SK-N-SH (cell line): ENCODE measurements at regions not wholly inside any gene's neighbourhood (a gene's known extent, or its start where the extent isn't known, plus 50 kb on each side); places are given as distances from the start of the nearest gene placed in this dataset.

Experiments
- CTCF ChIA-PET: fragments of 300-600, 350-600 bp; formaldehyde crosslinking; extraction: SDS; loops from one replicate; lab custom pipeline; 2021; lab: Yijun Ruan, JAX
- POLR2A ChIA-PET: fragments of 350-600 bp; sonication (Branson Sonifier 250); formaldehyde crosslinking; extraction: SDS; loops from one replicate; lab custom pipeline; 2020; ENCODE audit warnings: antibody characterized with exemption, inconsistent platforms; lab: Yijun Ruan, JAX
- DNase-seq: peaks from one replicate; pipeline ENCODE4 v3.0.0; 2012
- H2AFZ ChIP-seq: fragments of 200-600 bp; sonication (generic); 2 replicates; pipeline ENCODE4 v1.8.1; 2016; ENCODE audit warnings: antibody characterized with exemption, mild to moderate bottlenecking, low read depth
- H3F3A ChIP-seq: fragments of 200-600 bp; sonication (generic); replicated peaks from 2 replicates; pipeline ENCODE3; 2016; ENCODE audit warnings: antibody characterized with exemption, mild to moderate bottlenecking; ENCODE audit not compliant: insufficient read depth
- H3K27ac ChIP-seq, 2 experiments: fragments of 200-500 bp in 1 of 2; fragments of 200-600 bp in 1 of 2; sonication (Bioruptor generic) in 1 of 2; sonication (generic), shearing (Covaris generic) in 1 of 2; 2 replicates each; pipeline versions ENCODE4 v1.5.1 to v1.6.1; 2014 to 2016; ENCODE audit warnings: low read depth in 2 of 2, inconsistent platforms in 1 of 2, low read length in 1 of 2, mild to moderate bottlenecking in 1 of 2, mixed read lengths in 1 of 2
- H3K27me3 ChIP-seq: fragments of 200-600 bp; sonication (generic), shearing (Covaris generic); 2 replicates; pipeline ENCODE4 v1.6.1; 2016; ENCODE audit warnings: mixed run types; ENCODE audit not compliant: insufficient read depth
- H3K36me3 ChIP-seq, 2 experiments: fragments of 200-500 bp in 1 of 2; fragments of 200-600 bp in 1 of 2; sonication (Bioruptor generic) in 1 of 2; sonication (generic) in 1 of 2; replicated peaks in 1 of 2; 2 replicates each; pipeline versions ENCODE3 to v1.5.1; 2014 to 2016; ENCODE audit warnings: low read length in 1 of 2, mild to moderate bottlenecking in 1 of 2; ENCODE audit not compliant: insufficient read depth in 2 of 2, control insufficient read depth in 1 of 2
- H3K4me1 ChIP-seq, 2 experiments: fragments of 200-500 bp in 1 of 2; fragments of 200-600 bp in 1 of 2; sonication (Bioruptor generic) in 1 of 2; sonication (generic), shearing (Covaris generic) in 1 of 2; 2 replicates each; pipeline versions ENCODE4 v1.5.1 to v1.6.1; 2014 to 2016; ENCODE audit warnings: low read depth in 1 of 2, low read length in 1 of 2, mixed run types in 1 of 2; ENCODE audit not compliant: insufficient read depth in 2 of 2, control insufficient read depth in 1 of 2
- H3K4me2 ChIP-seq: fragments of 200-600 bp; sonication (generic), shearing (Covaris generic); 2 replicates; pipeline ENCODE4 v1.6.1; 2017; ENCODE audit warnings: mixed run types
- H3K4me3 ChIP-seq, 2 experiments: fragments of 200-500 bp in 1 of 2; fragments of 200-600 bp in 1 of 2; sonication (Bioruptor generic) in 1 of 2; sonication (generic), shearing (Covaris generic) in 1 of 2; 2 replicates each; pipeline versions ENCODE4 v1.5.1 to v1.8.1; 2014 to 2016; ENCODE audit warnings: low read depth in 2 of 2, inconsistent platforms in 1 of 2, low read length in 1 of 2, mild to moderate bottlenecking in 1 of 2, mixed read lengths in 1 of 2, moderate library complexity in 1 of 2
- H3K79me2 ChIP-seq: fragments of 200-600 bp; sonication (generic); 2 replicates; pipeline ENCODE4 v1.8.1; 2017; ENCODE audit warnings: mild to moderate bottlenecking; ENCODE audit not compliant: insufficient read depth
- H3K9ac ChIP-seq: fragments of 200-600 bp; sonication (generic); 2 replicates; pipeline ENCODE4 v1.6.1; 2017; ENCODE audit warnings: mixed run types
- H3K9me2 ChIP-seq: fragments of 200-600 bp; sonication (generic); 2 replicates; pipeline ENCODE4 v1.6.1; 2017; ENCODE audit warnings: mixed run types
- H3K9me3 ChIP-seq: fragments of 200-600 bp; sonication (generic); 2 replicates; pipeline ENCODE4 v1.6.1; 2017; ENCODE audit warnings: mixed run types, mild to moderate bottlenecking, moderate library complexity
- H4K20me1 ChIP-seq: fragments of 200-600 bp; sonication (generic); 2 replicates; pipeline ENCODE4 v1.6.1; 2017; ENCODE audit warnings: mild to moderate bottlenecking, mixed run types; ENCODE audit not compliant: insufficient read depth
- CHD2 ChIP-seq: fragments of 150-350 bp; IDR thresholded peaks from 2 replicates; pipeline ENCODE4 v1.6.1; 2018; ENCODE audit warnings: low read length; ENCODE audit not compliant: partially characterized antibody
- EP300 ChIP-seq, 2 experiments: IDR thresholded peaks; 2 replicates each; pipeline versions ENCODE4 v1.4.0 to v1.6.1; 2012; ENCODE audit warnings: borderline replicate concordance in 1 of 2, low read depth in 1 of 2, low read length in 1 of 2
- GABPA ChIP-seq: IDR thresholded peaks from 2 replicates; pipeline ENCODE4 v1.4.0; 2012; ENCODE audit warnings: low read depth, mild to moderate bottlenecking
- MXI1 ChIP-seq: IDR thresholded peaks from 2 replicates; pipeline ENCODE4 v1.6.1; 2012; ENCODE audit warnings: mild to moderate bottlenecking, low read depth, low read length, improper control_type of control experiment
- NRF1 ChIP-seq: IDR thresholded peaks from 2 replicates; pipeline ENCODE4 v1.6.1; 2012; ENCODE audit warnings: low read depth, mild to moderate bottlenecking, low read length
- POLR2AphosphoS5 ChIP-seq: IDR thresholded peaks from 2 replicates; pipeline ENCODE4 v1.6.1; 2012; ENCODE audit warnings: low read depth, low read length
- RCOR1 ChIP-seq: fragments of 150-350 bp; IDR thresholded peaks from 2 replicates; pipeline ENCODE4 v1.6.1; 2017; ENCODE audit warnings: antibody characterized with exemption, low read length
- RFX5 ChIP-seq: IDR thresholded peaks from 2 replicates; pipeline ENCODE4 v1.6.1; 2012; ENCODE audit warnings: mild to moderate bottlenecking, improper control_type of control experiment, low read length
- SMC3 ChIP-seq: IDR thresholded peaks from 2 replicates; pipeline ENCODE4 v1.6.1; 2012; ENCODE audit warnings: low read depth, low read length, improper control_type of control experiment
- ZBTB33 ChIP-seq: IDR thresholded peaks from 2 replicates; pipeline ENCODE4 v1.4.0; 2012; ENCODE audit warnings: low read depth, borderline replicate concordance
- WGBS: methylation state at CpG from one replicate; pipeline ENCODE4 v1.1.6; 2017; ENCODE audit warnings: low lambda C conversion rate; 5-methylcytosine and 5-hydroxymethylcytosine counted together

- no peak for TF ChIP-seq NRF1
Observed at GRCh38 chr7:52005613-52006012, 689.0 kb upstream of the COBL start (continued).

GRCh38 chr7:51995596-51996179 is 679.1 kb upstream of the COBL start:
- CTCF ChIA-PET, result interaction anchor here (1.1 kb wide), 1 partner anchor 14 kb away, joined by 3 read pairs; no protein-coding TSS in a partner anchor
- 0% methylated on average over 1 of the region's 2 CpGs for WGBS
- Histone ChIP-seq H3K79me2 (no peaks in the 10 kb centered on the region), H4K20me1 (no peaks in the 10 kb centered on the region), H3K9ac (no peak overlapping the region), H3F3A (no peaks in the 10 kb centered on the region), H3K27ac (no peak overlapping the region), H3K4me1 (peaks cover 0 to 12% of the 10 kb centered on the region in 2 experiments; a peak in 1 of 4 replicates), H3K4me2 (no peak overlapping the region), H3K9me3 (peaks cover 9% of the 10 kb centered on the region; the same call in 1 of the 2 replicates), H3K27me3 (no peaks in the 10 kb centered on the region), H3K9me2 (no peaks in the 10 kb centered on the region), H3K36me3 (no peaks in the 10 kb centered on the region), H2AFZ (no peak overlapping the region), H3K4me3 (no peak overlapping the region)
- POLR2A ChIA-PET, result interaction anchor here (0.9 kb wide), 1 partner anchor 10 kb away, joined by 3 read pairs; no protein-coding TSS in a partner anchor
- no peak for TF ChIP-seq MXI1
- TF ChIP-seq RCOR1, result no peak
- TF ChIP-seq ZBTB33, result no peak
- TF ChIP-seq CHD2, result no peak
- TF ChIP-seq SMC3, result no peak
- TF ChIP-seq EP300 (IDR thresholded peaks at IDR 0.05; ENCODE audit: borderline replicate concordance in 1 of 2, low read depth in 1 of 2, low read length in 1 of 2), result no peak
- no peak for TF ChIP-seq GABPA
- DNase-seq, result no peak

GRCh38 chr7:51982653-51983052 is 666.0 kb upstream of the COBL start:
- Histone ChIP-seq H3K9ac (no peak overlapping the region), H3K4me2 (no peak overlapping the region), H4K20me1 (no peaks in the 10 kb centered on the region), H3K9me2 (no peaks in the 10 kb centered on the region), H3K27ac (no peak overlapping the region), H2AFZ (no peak overlapping the region), H3K27me3 (no peaks in the 10 kb centered on the region), H3K9me3 (no peaks in the 10 kb centered on the region), H3K36me3 (no peaks in the 10 kb centered on the region), H3K4me3 (no peak overlapping the region), H3F3A (no peaks in the 10 kb centered on the region), H3K79me2 (no peaks in the 10 kb centered on the region), H3K4me1 (no peaks in the 10 kb centered on the region)
- ChIA-PET CTCF (no interaction called here), POLR2A (no interaction called here)
- WGBS, result 14% methylated on average over 5 of the region's 5 CpGs
- TF ChIP-seq RFX5 (no peak), POLR2AphosphoS5 (no peak)
- no peak for DNase-seq
